Effector memory CD4-positive, alpha-beta T cell (primary cell): ENCODE measurements at regions not wholly inside any gene's neighbourhood (a gene's known extent, or its start where the extent isn't known, plus 50 kb on each side); places are given as distances from the start of the nearest gene placed in this dataset.

Source experiments
- DNase-seq, 3 donors: peaks; one replicate each; pipeline ENCODE4 v3.0.0-alpha.2; 2020
- H3K27ac ChIP-seq: 2 replicates; pipeline ENCODE4 v1.7.0; 2013; ENCODE audit warnings: mild to moderate bottlenecking, low read length, moderate library complexity; ENCODE audit not compliant: insufficient read depth, poor library complexity, severe bottlenecking
- H3K27me3 ChIP-seq: replicated peaks from 2 replicates; pipeline ENCODE4 v1.7.0; 2013; ENCODE audit warnings: mild to moderate bottlenecking, low read length; ENCODE audit not compliant: insufficient read depth, control insufficient read depth, poor library complexity, severe bottlenecking
- H3K36me3 ChIP-seq: 2 replicates; pipeline ENCODE4 v1.7.0; 2013; ENCODE audit warnings: mild to moderate bottlenecking, low read length, moderate library complexity; ENCODE audit not compliant: control insufficient read depth, insufficient read depth
- H3K4me1 ChIP-seq: 2 replicates; pipeline ENCODE4 v1.7.0; 2013; ENCODE audit warnings: low read length, mild to moderate bottlenecking; ENCODE audit not compliant: control insufficient read depth, insufficient read depth, poor library complexity, severe bottlenecking
- H3K4me3 ChIP-seq: 2 replicates; pipeline ENCODE4 v1.7.0; 2013; ENCODE audit warnings: low read length, low read depth, mild to moderate bottlenecking; ENCODE audit not compliant: insufficient read depth, poor library complexity, severe bottlenecking
- H3K9me3 ChIP-seq: 2 replicates; pipeline ENCODE4 v1.7.0; 2013; ENCODE audit warnings: mild to moderate bottlenecking, low read length, moderate library complexity; ENCODE audit not compliant: control insufficient read depth

- DNase-seq: no peak
- H3K4me3 ChIP-seq: no peak overlapping the region
- no peak overlapping the region for H3K27ac ChIP-seq
- no peaks in the 10 kb centered on the region for H3K36me3 ChIP-seq
- H3K27me3 ChIP-seq: no peaks in the 10 kb centered on the region
- no peaks in the 10 kb centered on the region for H3K4me1 ChIP-seq
- no peaks in the 10 kb centered on the region for H3K9me3 ChIP-seq
These were observed 350.0 kb upstream of the AKR1E2 start for GRCh38 chr10:4475827-4476490.

GRCh38 chr10:4474829-4475228 lies 351.2 kb upstream of the AKR1E2 start:
- Histone ChIP-seq H3K9me3 (no peaks in the 10 kb centered on the region), H3K27ac (no peak overlapping the region), H3K4me1 (no peaks in the 10 kb centered on the region), H3K36me3 (no peaks in the 10 kb centered on the region), H3K4me3 (no peak overlapping the region), H3K27me3 (no peaks in the 10 kb centered on the region)
- DNase-seq: no peak

- Histone ChIP-seq H3K27ac (no peak overlapping the region), H3K4me3 (no peak overlapping the region), H3K27me3 (no peaks in the 10 kb centered on the region), H3K9me3 (no peaks in the 10 kb centered on the region), H3K36me3 (no peaks in the 10 kb centered on the region), H3K4me1 (no peaks in the 10 kb centered on the region)
- DNase-seq: no peak
These were observed 352.0 kb upstream of the AKR1E2 start for GRCh38 chr10:4473977-4474376.

DNA sequence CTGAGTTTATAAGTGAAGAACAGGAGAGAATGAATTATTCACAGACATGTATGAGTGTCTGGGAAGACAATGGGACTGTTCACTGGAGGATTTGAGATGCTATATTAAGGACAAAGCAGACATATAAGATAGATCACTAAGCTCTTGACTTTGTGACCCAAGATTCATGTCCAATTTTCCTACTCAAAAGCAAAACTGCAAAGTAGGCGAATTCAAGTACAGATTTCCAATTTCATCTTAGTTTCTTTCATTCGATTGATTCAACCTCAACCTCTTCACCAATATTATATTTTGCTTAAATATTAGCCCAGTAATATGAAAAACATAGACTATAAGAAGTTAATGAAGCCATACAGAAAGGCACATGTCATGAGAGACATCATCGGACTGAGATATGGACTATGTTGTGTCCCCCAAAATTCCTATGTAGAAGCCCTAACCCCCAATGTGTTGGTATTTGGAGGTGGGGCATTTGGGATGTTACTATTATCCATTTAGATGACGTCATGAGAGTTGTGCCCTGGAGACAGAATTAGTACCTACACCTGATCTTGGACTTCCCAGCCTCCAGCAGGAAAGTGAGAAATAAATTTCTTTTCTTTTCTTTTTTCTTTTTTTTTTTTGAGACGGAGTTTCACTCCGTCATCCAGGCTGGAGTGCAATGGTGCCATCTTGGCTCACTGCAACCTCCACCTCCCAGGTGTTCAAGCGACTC lies 353.7 kb upstream of the AKR1E2 start:
- no peaks in the 10 kb centered on the region for H3K4me1 ChIP-seq
- DNase-seq: no peak
- no peak overlapping the region for H3K4me3 ChIP-seq
- no peaks in the 10 kb centered on the region for H3K9me3 ChIP-seq
- no peak overlapping the region for H3K27ac ChIP-seq
- no peaks in the 10 kb centered on the region for H3K36me3 ChIP-seq
- H3K27me3 ChIP-seq: no peaks in the 10 kb centered on the region

GRCh38 chr10:4470231-4470835 lies 355.7 kb upstream of the AKR1E2 start:
- no peak for DNase-seq
- no peaks in the 10 kb centered on the region for H3K9me3 ChIP-seq
- H3K27ac ChIP-seq: no peak overlapping the region
- no peaks in the 10 kb centered on the region for H3K27me3 ChIP-seq
- H3K36me3 ChIP-seq: no peaks in the 10 kb centered on the region
- no peak overlapping the region for H3K4me3 ChIP-seq
- H3K4me1 ChIP-seq: no peaks in the 10 kb centered on the region

DNA sequence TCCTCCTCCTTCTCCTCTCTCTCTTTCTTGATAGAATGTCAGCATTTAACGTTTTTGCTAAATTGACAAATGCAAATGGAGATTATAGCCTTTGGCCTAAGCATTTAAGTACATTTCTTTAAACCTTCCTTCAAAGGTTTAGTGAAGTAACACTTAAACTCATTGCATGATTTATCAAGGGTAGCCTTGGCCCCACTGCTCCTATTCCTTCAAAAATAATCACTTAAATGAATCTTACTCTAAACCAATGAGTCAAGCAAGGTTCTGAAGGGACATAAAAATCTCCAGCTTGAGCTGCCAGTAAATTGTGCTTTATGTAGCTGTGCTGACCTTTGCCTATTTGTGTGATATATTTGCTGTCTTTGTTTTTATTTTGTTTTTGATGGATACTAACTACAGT lies 358.5 kb upstream of the AKR1E2 start:
- Histone ChIP-seq H3K27ac (no peak overlapping the region), H3K4me3 (no peak overlapping the region), H3K4me1 (no peaks in the 10 kb centered on the region), H3K36me3 (no peaks in the 10 kb centered on the region), H3K9me3 (no peaks in the 10 kb centered on the region), H3K27me3 (no peaks in the 10 kb centered on the region)
- no peak for DNase-seq

- no peak for DNase-seq
- Histone ChIP-seq H3K36me3 (no peaks in the 10 kb centered on the region), H3K4me3 (no peak overlapping the region), H3K4me1 (no peaks in the 10 kb centered on the region), H3K27me3 (no peaks in the 10 kb centered on the region), H3K27ac (no peak overlapping the region), H3K9me3 (no peaks in the 10 kb centered on the region)
These were observed 365.7 kb upstream of the AKR1E2 start for GRCh38 chr10:4460267-4460666.

- no peak for DNase-seq
- no peak overlapping the region for H3K27ac ChIP-seq
These were observed 366.5 kb upstream of the AKR1E2 start for GRCh38 chr10:4459531-4459930.

DNA sequence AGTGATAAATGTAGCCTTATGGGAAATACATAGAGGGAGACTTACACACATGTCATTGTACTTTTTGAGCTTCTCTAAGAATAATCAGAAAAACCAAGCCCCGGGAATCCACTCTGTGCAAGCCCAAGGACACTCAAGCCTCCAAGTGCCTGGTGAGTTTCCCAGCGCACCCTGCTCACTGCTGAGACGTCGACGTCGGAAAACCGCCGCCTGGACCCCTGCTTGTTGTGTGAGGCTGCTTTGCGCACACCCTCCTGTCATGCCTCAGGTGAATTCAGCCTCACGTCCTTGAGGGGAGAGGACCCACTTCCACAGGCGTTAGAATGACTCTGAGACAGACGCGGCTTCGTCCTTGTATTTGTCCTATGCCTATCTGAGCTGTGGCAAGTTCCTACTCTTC lies 368.4 kb upstream of the AKR1E2 start:
- Histone ChIP-seq H3K9me3 (no peaks in the 10 kb centered on the region), H3K27ac (no peak overlapping the region), H3K4me1 (no peaks in the 10 kb centered on the region), H3K4me3 (no peak overlapping the region), H3K36me3 (no peaks in the 10 kb centered on the region), H3K27me3 (no peaks in the 10 kb centered on the region)
- no peak for DNase-seq

More at GRCh38 chr10:4459531-4459930, 366.5 kb upstream of the AKR1E2 start:
- Histone ChIP-seq H3K27me3 (no peaks in the 10 kb centered on the region), H3K4me1 (no peaks in the 10 kb centered on the region), H3K9me3 (no peaks in the 10 kb centered on the region), H3K36me3 (no peaks in the 10 kb centered on the region), H3K4me3 (no peak overlapping the region)

GRCh38 chr10:4456776-4457175 lies 369.2 kb upstream of the AKR1E2 start:
- no peaks in the 10 kb centered on the region for H3K9me3 ChIP-seq

More at GRCh38 chr10:4456776-4457175, 369.2 kb upstream of the AKR1E2 start:
- Histone ChIP-seq H3K4me1 (no peaks in the 10 kb centered on the region), H3K36me3 (no peaks in the 10 kb centered on the region), H3K4me3 (no peak overlapping the region), H3K27ac (no peak overlapping the region), H3K27me3 (no peaks in the 10 kb centered on the region)
- DNase-seq: no peak
